ENCODE measurements at regions not wholly inside any gene's neighbourhood (a gene's known extent, or its start where the extent isn't known, plus 50 kb on each side); places are given as distances from the start of the nearest gene placed in this dataset.

DNA sequence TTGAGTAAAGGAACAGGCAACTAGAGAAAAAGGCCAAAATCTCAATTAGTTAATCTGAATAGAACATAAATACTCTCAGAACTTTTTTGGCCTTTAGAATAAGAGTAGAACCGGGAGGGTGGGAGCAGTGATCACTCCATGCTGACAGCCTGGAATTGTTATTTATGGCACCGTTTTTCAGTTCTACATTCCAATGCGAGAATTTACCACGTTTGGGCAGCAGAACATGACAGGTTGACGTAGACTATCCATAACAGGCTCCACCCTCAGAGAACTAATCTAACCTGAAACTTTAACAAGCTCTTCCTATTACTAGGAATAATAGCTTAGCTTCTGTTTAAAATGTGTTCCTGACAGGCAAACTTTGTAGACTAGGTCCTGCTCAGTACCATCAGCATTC lies 379.1 kb downstream of the SEC23A start:
- TF ChIP-seq, protein P1, sequence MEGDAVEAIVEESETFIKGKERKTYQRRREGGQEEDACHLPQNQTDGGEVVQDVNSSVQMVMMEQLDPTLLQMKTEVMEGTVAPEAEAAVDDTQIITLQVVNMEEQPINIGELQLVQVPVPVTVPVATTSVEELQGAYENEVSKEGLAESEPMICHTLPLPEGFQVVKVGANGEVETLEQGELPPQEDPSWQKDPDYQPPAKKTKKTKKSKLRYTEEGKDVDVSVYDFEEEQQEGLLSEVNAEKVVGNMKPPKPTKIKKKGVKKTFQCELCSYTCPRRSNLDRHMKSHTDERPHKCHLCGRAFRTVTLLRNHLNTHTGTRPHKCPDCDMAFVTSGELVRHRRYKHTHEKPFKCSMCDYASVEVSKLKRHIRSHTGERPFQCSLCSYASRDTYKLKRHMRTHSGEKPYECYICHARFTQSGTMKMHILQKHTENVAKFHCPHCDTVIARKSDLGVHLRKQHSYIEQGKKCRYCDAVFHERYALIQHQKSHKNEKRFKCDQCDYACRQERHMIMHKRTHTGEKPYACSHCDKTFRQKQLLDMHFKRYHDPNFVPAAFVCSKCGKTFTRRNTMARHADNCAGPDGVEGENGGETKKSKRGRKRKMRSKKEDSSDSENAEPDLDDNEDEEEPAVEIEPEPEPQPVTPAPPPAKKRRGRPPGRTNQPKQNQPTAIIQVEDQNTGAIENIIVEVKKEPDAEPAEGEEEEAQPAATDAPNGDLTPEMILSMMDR (IDR thresholded peaks at IDR 0.05): no peak
- TF ChIP-seq ZFX (IDR thresholded peaks at IDR 0.05; ENCODE audit: borderline replicate concordance): no peak

Data from 22Rv1 (cell line).